ENCODE measurements at regions not wholly inside any gene's neighbourhood (a gene's known extent, or its start where the extent isn't known, plus 50 kb on each side); places are given as distances from the start of the nearest gene placed in this dataset.

- H3K9me3 ChIP-seq (ENCODE audit: control insufficient read depth in 2 of 2, low read length in 2 of 2) = no peaks in the 10 kb centered on the region
- H3K9ac ChIP-seq (ENCODE audit: low read length in 2 of 2) = no peak overlapping the region
- no peaks in the 10 kb centered on the region for H3K36me3 ChIP-seq (ENCODE audit: control insufficient read depth in 2 of 2, insufficient read depth in 2 of 2, low read length in 2 of 2)
- H3K27ac ChIP-seq (ENCODE audit: low read length) = no peak overlapping the region
- H3K27me3 ChIP-seq (ENCODE audit: control insufficient read depth in 1 of 2, insufficient read depth in 2 of 2, low read length in 2 of 2) = no peaks in the 10 kb centered on the region
- H3K4me3 ChIP-seq (ENCODE audit: low read length in 2 of 2) = peak overlapping the region in 1 of 2 donors; percentile 16
- H3K4me1 ChIP-seq (ENCODE audit: control insufficient read depth, insufficient read depth, low read length) = peaks cover 14% of the 10 kb centered on the region
Measured at GRCh38 chr2:37582481-37583220, 88.8 kb downstream of the CDC42EP3 start.

- H3K36me3 ChIP-seq (ENCODE audit: control insufficient read depth in 2 of 2, insufficient read depth in 2 of 2, low read length in 2 of 2) = no peaks in the 10 kb centered on the region
- no peak overlapping the region for H3K9ac ChIP-seq (ENCODE audit: low read length in 2 of 2)
- H3K27me3 ChIP-seq (ENCODE audit: control insufficient read depth in 1 of 2, insufficient read depth in 2 of 2, low read length in 2 of 2) = no peaks in the 10 kb centered on the region
- H3K27ac ChIP-seq (ENCODE audit: low read length) = no peak overlapping the region
- no peaks in the 10 kb centered on the region for H3K9me3 ChIP-seq (ENCODE audit: control insufficient read depth in 2 of 2, low read length in 2 of 2)
- peaks cover 14% of the 10 kb centered on the region for H3K4me1 ChIP-seq (ENCODE audit: control insufficient read depth, insufficient read depth, low read length)
- no peak overlapping the region for H3K4me3 ChIP-seq (ENCODE audit: low read length in 2 of 2)
Measured at GRCh38 chr2:37583402-37583801, 88.0 kb downstream of the CDC42EP3 start.

- Histone ChIP-seq H3K9ac (ENCODE audit: low read length in 2 of 2) (no peak overlapping the region), H3K9me3 (ENCODE audit: control insufficient read depth in 2 of 2, low read length in 2 of 2) (no peaks in the 10 kb centered on the region), H3K27me3 (ENCODE audit: control insufficient read depth in 1 of 2, insufficient read depth in 2 of 2, low read length in 2 of 2) (no peaks in the 10 kb centered on the region), H3K27ac (ENCODE audit: low read length) (no peak overlapping the region), H3K36me3 (ENCODE audit: control insufficient read depth in 2 of 2, insufficient read depth in 2 of 2, low read length in 2 of 2) (no peaks in the 10 kb centered on the region), H3K4me1 (ENCODE audit: control insufficient read depth, insufficient read depth, low read length) (peaks cover 14% of the 10 kb centered on the region), H3K4me3 (ENCODE audit: low read length in 2 of 2) (no peak overlapping the region)
Measured at GRCh38 chr2:37583867-37584266, 87.6 kb downstream of the CDC42EP3 start.

- no peaks in the 10 kb centered on the region for H3K27me3 ChIP-seq (ENCODE audit: control insufficient read depth in 1 of 2, insufficient read depth in 2 of 2, low read length in 2 of 2)
- no peaks in the 10 kb centered on the region for H3K36me3 ChIP-seq (ENCODE audit: control insufficient read depth in 2 of 2, insufficient read depth in 2 of 2, low read length in 2 of 2)
- no peaks in the 10 kb centered on the region for H3K9me3 ChIP-seq (ENCODE audit: control insufficient read depth in 2 of 2, low read length in 2 of 2)
- H3K4me3 ChIP-seq (ENCODE audit: low read length in 2 of 2) = peak overlapping the region in 1 of 2 donors; percentile 41
- no peak overlapping the region for H3K27ac ChIP-seq (ENCODE audit: low read length)
- no peak overlapping the region for H3K9ac ChIP-seq (ENCODE audit: low read length in 2 of 2)
- H3K4me1 ChIP-seq (ENCODE audit: control insufficient read depth, insufficient read depth, low read length) = peaks cover 14% of the 10 kb centered on the region
Measured at GRCh38 chr2:37585295-37585908, 86.0 kb downstream of the CDC42EP3 start.

- no peaks in the 10 kb centered on the region for H3K9me3 ChIP-seq (ENCODE audit: control insufficient read depth in 2 of 2, low read length in 2 of 2)
Measured at GRCh38 chr2:37585982-37586621, 85.3 kb downstream of the CDC42EP3 start.

GRCh38 chr2:37586663-37587317 lies 84.7 kb downstream of the CDC42EP3 start:
- Histone ChIP-seq H3K4me3 (ENCODE audit: low read length in 2 of 2) (no peak overlapping the region), H3K4me1 (ENCODE audit: control insufficient read depth, insufficient read depth, low read length) (peaks cover 14% of the 10 kb centered on the region), H3K9me3 (ENCODE audit: control insufficient read depth in 2 of 2, low read length in 2 of 2) (no peaks in the 10 kb centered on the region), H3K27me3 (ENCODE audit: control insufficient read depth in 1 of 2, insufficient read depth in 2 of 2, low read length in 2 of 2) (no peaks in the 10 kb centered on the region), H3K9ac (ENCODE audit: low read length in 2 of 2) (no peak overlapping the region), H3K27ac (ENCODE audit: low read length) (no peak overlapping the region), H3K36me3 (ENCODE audit: control insufficient read depth in 2 of 2, insufficient read depth in 2 of 2, low read length in 2 of 2) (no peaks in the 10 kb centered on the region)

More at GRCh38 chr2:37585982-37586621, 85.3 kb downstream of the CDC42EP3 start:
- no peaks in the 10 kb centered on the region for H3K36me3 ChIP-seq (ENCODE audit: control insufficient read depth in 2 of 2, insufficient read depth in 2 of 2, low read length in 2 of 2)
- no peak overlapping the region for H3K27ac ChIP-seq (ENCODE audit: low read length)
- no peak overlapping the region for H3K4me3 ChIP-seq (ENCODE audit: low read length in 2 of 2)
- H3K27me3 ChIP-seq (ENCODE audit: control insufficient read depth in 1 of 2, insufficient read depth in 2 of 2, low read length in 2 of 2) = no peaks in the 10 kb centered on the region
- H3K4me1 ChIP-seq (ENCODE audit: control insufficient read depth, insufficient read depth, low read length) = peaks cover 14% of the 10 kb centered on the region
- H3K9ac ChIP-seq (ENCODE audit: low read length in 2 of 2) = no peak overlapping the region

- Histone ChIP-seq H3K9me3 (ENCODE audit: control insufficient read depth in 2 of 2, low read length in 2 of 2) (no peaks in the 10 kb centered on the region), H3K36me3 (ENCODE audit: control insufficient read depth in 2 of 2, insufficient read depth in 2 of 2, low read length in 2 of 2) (no peaks in the 10 kb centered on the region), H3K27ac (ENCODE audit: low read length) (no peak overlapping the region), H3K27me3 (ENCODE audit: control insufficient read depth in 1 of 2, insufficient read depth in 2 of 2, low read length in 2 of 2) (no peaks in the 10 kb centered on the region), H3K9ac (ENCODE audit: low read length in 2 of 2) (no peak overlapping the region), H3K4me3 (ENCODE audit: low read length in 2 of 2) (no peak overlapping the region), H3K4me1 (ENCODE audit: control insufficient read depth, insufficient read depth, low read length) (peaks cover 14% of the 10 kb centered on the region)
Measured at GRCh38 chr2:37587817-37588216, 83.6 kb downstream of the CDC42EP3 start.

GRCh38 chr2:37588316-37588777 lies 83.1 kb downstream of the CDC42EP3 start:
- H3K4me1 ChIP-seq (ENCODE audit: control insufficient read depth, insufficient read depth, low read length) = peaks cover 14% of the 10 kb centered on the region
- no peaks in the 10 kb centered on the region for H3K36me3 ChIP-seq (ENCODE audit: control insufficient read depth in 2 of 2, insufficient read depth in 2 of 2, low read length in 2 of 2)
- H3K9ac ChIP-seq (ENCODE audit: low read length in 2 of 2) = no peak overlapping the region
- H3K4me3 ChIP-seq (ENCODE audit: low read length in 2 of 2) = no peak overlapping the region
- H3K27me3 ChIP-seq (ENCODE audit: control insufficient read depth in 1 of 2, insufficient read depth in 2 of 2, low read length in 2 of 2) = no peaks in the 10 kb centered on the region
- no peaks in the 10 kb centered on the region for H3K9me3 ChIP-seq (ENCODE audit: control insufficient read depth in 2 of 2, low read length in 2 of 2)
- no peak overlapping the region for H3K27ac ChIP-seq (ENCODE audit: low read length)

GRCh38 chr2:37589298-37589697 lies 82.1 kb downstream of the CDC42EP3 start:
- H3K36me3 ChIP-seq (ENCODE audit: control insufficient read depth in 2 of 2, insufficient read depth in 2 of 2, low read length in 2 of 2) = no peaks in the 10 kb centered on the region
- H3K4me1 ChIP-seq (ENCODE audit: control insufficient read depth, insufficient read depth, low read length) = peaks cover 14% of the 10 kb centered on the region
- H3K27ac ChIP-seq (ENCODE audit: low read length) = no peak overlapping the region
- no peak overlapping the region for H3K9ac ChIP-seq (ENCODE audit: low read length in 2 of 2)
- no peak overlapping the region for H3K4me3 ChIP-seq (ENCODE audit: low read length in 2 of 2)
- no peaks in the 10 kb centered on the region for H3K27me3 ChIP-seq (ENCODE audit: control insufficient read depth in 1 of 2, insufficient read depth in 2 of 2, low read length in 2 of 2)
- peaks cover 0 to 6% of the 10 kb centered on the region in 2 donors for H3K9me3 ChIP-seq (ENCODE audit: control insufficient read depth in 2 of 2, low read length in 2 of 2)

GRCh38 chr2:37590119-37590571 lies 81.3 kb downstream of the CDC42EP3 start:
- Histone ChIP-seq H3K27ac (ENCODE audit: low read length) (no peak overlapping the region), H3K36me3 (ENCODE audit: control insufficient read depth in 2 of 2, insufficient read depth in 2 of 2, low read length in 2 of 2) (no peaks in the 10 kb centered on the region), H3K4me3 (ENCODE audit: low read length in 2 of 2) (no peak overlapping the region), H3K4me1 (ENCODE audit: control insufficient read depth, insufficient read depth, low read length) (peaks cover 12% of the 10 kb centered on the region), H3K9ac (ENCODE audit: low read length in 2 of 2) (no peak overlapping the region), H3K27me3 (ENCODE audit: control insufficient read depth in 1 of 2, insufficient read depth in 2 of 2, low read length in 2 of 2) (no peaks in the 10 kb centered on the region), H3K9me3 (ENCODE audit: control insufficient read depth in 2 of 2, low read length in 2 of 2) (peaks cover 0 to 6% of the 10 kb centered on the region in 2 donors)
